ENCODE measurements at regions not wholly inside any gene's neighbourhood (a gene's known extent, or its start where the extent isn't known, plus 50 kb on each side); places are given as distances from the start of the nearest gene placed in this dataset.
"Not testable (repeated sequence)": the region's sequence is repeated elsewhere in the genome, so short reads cannot be mapped to it uniquely, and the experiment has no call there.

- DNase-seq: no peak
Observed at GRCh38 chr3:127072971-127073783, 90.3 kb downstream of the PLXNA1 start.

GRCh38 chr3:127073941-127074820 lies 91.3 kb downstream of the PLXNA1 start:
- DNase-seq: no peak

- no peak for DNase-seq
Observed at GRCh38 chr3:127074900-127075360, 92.0 kb downstream of the PLXNA1 start.

GRCh38 chr3:127076166-127076992 lies 93.5 kb downstream of the PLXNA1 start:
- DNase-seq: not testable (repeated sequence)

- no peak for DNase-seq
Observed at GRCh38 chr3:127077068-127077467, 94.2 kb downstream of the PLXNA1 start.

GRCh38 chr3:127077505-127078064 lies 94.7 kb downstream of the PLXNA1 start:
- no peak for DNase-seq

GRCh38 chr3:127078626-127079025 lies 95.7 kb downstream of the PLXNA1 start:
- DNase-seq: no peak

GRCh38 chr3:127079211-127079610 lies 96.3 kb downstream of the PLXNA1 start:
- DNase-seq: no peak

GRCh38 chr3:127081001-127081720 lies 98.2 kb downstream of the PLXNA1 start:
- no peak for DNase-seq

GRCh38 chr3:127082066-127082465 lies 99.2 kb downstream of the PLXNA1 start:
- DNase-seq: no peak

- DNase-seq: no peak
Observed at GRCh38 chr3:127083778-127084397, 101.0 kb downstream of the PLXNA1 start.

- DNase-seq: no peak
Observed at GRCh38 chr3:127084401-127084990, 101.6 kb downstream of the PLXNA1 start.

- no peak for DNase-seq
Observed at GRCh38 chr3:127085576-127085975, 102.7 kb downstream of the PLXNA1 start.

GRCh38 chr3:127086591-127086990 lies 103.7 kb downstream of the PLXNA1 start:
- DNase-seq: not testable (repeated sequence)

- no peak for DNase-seq
Observed at GRCh38 chr3:127087441-127087840, 104.5 kb downstream of the PLXNA1 start.

GRCh38 chr3:127088511-127089351 lies 104.2 kb upstream of the PRR23E start:
- DNase-seq: no peak

- DNase-seq: no peak
Observed at GRCh38 chr3:127089486-127090145, 103.3 kb upstream of the PRR23E start.

- DNase-seq: no peak
Observed at GRCh38 chr3:127090218-127091160, 102.4 kb upstream of the PRR23E start.

Measured in inflammatory macrophage treated with lipopolysaccharide for 4 hours (primary cell).